ENCODE measurements at regions not wholly inside any gene's neighbourhood (a gene's known extent, or its start where the extent isn't known, plus 50 kb on each side); places are given as distances from the start of the nearest gene placed in this dataset.

DNA sequence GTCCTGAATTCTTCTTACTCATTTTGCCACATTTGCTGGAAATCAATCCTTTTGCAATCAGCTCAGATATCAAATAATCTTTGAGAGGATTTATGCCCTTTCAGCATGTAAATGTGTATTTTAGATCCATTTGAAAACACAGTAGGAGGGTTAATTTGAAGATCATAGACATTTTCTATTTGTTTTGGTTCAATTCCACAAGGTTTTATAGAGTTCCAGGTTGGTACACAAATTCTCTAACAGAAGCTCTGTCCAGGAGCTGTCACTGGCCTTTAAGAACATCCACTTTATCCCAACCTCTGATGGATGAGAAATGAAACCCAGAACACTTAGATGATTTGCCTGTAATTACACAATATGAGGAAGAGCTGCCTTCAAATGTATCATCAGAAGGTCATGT lies 157.3 kb upstream of the CHAC2 start:
- no peak overlapping the region for H4K12ac ChIP-seq (ENCODE audit: low read depth, low read length)
- no peak overlapping the region for H2AK5ac ChIP-seq (ENCODE audit: low read length)
- H4K91ac ChIP-seq (ENCODE audit: low read depth, low read length): no peak overlapping the region
- H3K14ac ChIP-seq (ENCODE audit: low read length): no peak overlapping the region
- no peak overlapping the region for H2AFZ ChIP-seq (ENCODE audit: insufficient read depth, low read length, poor library complexity)
- H2BK120ac ChIP-seq (ENCODE audit: insufficient read depth, low read length, poor library complexity): no peak overlapping the region
- H3K27ac ChIP-seq (ENCODE audit: low read depth, low read length): no peak overlapping the region
- H2BK5ac ChIP-seq (ENCODE audit: low read depth, low read length, poor library complexity): no peak overlapping the region
- no peaks in the 10 kb centered on the region for H3K4me1 ChIP-seq (ENCODE audit: control insufficient read depth in 1 of 2, insufficient read depth in 2 of 2, low read length in 2 of 2)
- H3K9me3 ChIP-seq (ENCODE audit: insufficient read depth, low read depth, low read length): no peaks in the 10 kb centered on the region
- H3K79me2 ChIP-seq (ENCODE audit: control insufficient read depth, insufficient read depth, low read length, poor library complexity): no peaks in the 10 kb centered on the region
- H4K8ac ChIP-seq (ENCODE audit: low read depth, low read length): no peak overlapping the region
- H3K4me2 ChIP-seq (ENCODE audit: low read length): no peak overlapping the region
- no peak overlapping the region for H3K4ac ChIP-seq (ENCODE audit: low read depth, low read length)
- DNase-seq: no peak
- no peak overlapping the region for H3K23ac ChIP-seq (ENCODE audit: low read length)
- H3K18ac ChIP-seq (ENCODE audit: low read length): no peak overlapping the region
- no peak overlapping the region for H3K9ac ChIP-seq (ENCODE audit: low read length)
- no peak overlapping the region for H2BK12ac ChIP-seq (ENCODE audit: low read length)
- no peaks in the 10 kb centered on the region for H3K79me1 ChIP-seq (ENCODE audit: low read length)
- H3K4me3 ChIP-seq (ENCODE audit: low read depth, low read length): no peak overlapping the region
- no peaks in the 10 kb centered on the region for H3K36me3 ChIP-seq (ENCODE audit: control insufficient read depth in 1 of 2, insufficient read depth in 2 of 2, low read length in 2 of 2)
- H3K27me3 ChIP-seq (ENCODE audit: insufficient read depth, low read length): no peaks in the 10 kb centered on the region

DNA sequence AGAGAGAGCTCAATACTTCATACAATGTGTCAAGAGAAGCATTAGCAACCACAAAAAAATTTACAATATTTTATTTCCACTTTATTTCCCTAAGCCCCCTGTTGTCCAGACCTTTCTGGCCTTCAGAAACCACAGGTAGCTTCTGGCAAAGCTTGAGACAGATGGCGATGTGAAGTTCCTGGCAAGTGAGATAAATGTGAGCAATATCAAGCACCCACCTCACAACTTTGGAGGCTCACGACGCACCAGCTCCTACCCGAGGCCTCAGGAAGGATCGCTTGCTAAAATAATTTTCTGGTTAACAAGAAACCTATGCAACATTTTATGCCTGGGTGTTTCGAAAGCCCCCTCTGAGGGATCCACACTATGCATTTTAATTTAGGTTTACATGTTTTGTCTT lies 158.1 kb upstream of the CHAC2 start:
- H2BK5ac ChIP-seq (ENCODE audit: low read depth, low read length, poor library complexity): no peak overlapping the region
- H4K8ac ChIP-seq (ENCODE audit: low read depth, low read length): no peak overlapping the region
- no peaks in the 10 kb centered on the region for H3K79me2 ChIP-seq (ENCODE audit: control insufficient read depth, insufficient read depth, low read length, poor library complexity)
- H3K9me3 ChIP-seq (ENCODE audit: insufficient read depth, low read depth, low read length): no peaks in the 10 kb centered on the region
- H4K91ac ChIP-seq (ENCODE audit: low read depth, low read length): no peak overlapping the region
- DNase-seq: no peak
- H3K79me1 ChIP-seq (ENCODE audit: low read length): no peaks in the 10 kb centered on the region
- no peak overlapping the region for H3K4me3 ChIP-seq (ENCODE audit: low read depth, low read length)
- no peak overlapping the region for H2BK120ac ChIP-seq (ENCODE audit: insufficient read depth, low read length, poor library complexity)
- no peaks in the 10 kb centered on the region for H3K36me3 ChIP-seq (ENCODE audit: control insufficient read depth in 1 of 2, insufficient read depth in 2 of 2, low read length in 2 of 2)
- no peak overlapping the region for H3K4ac ChIP-seq (ENCODE audit: low read depth, low read length)
- H2BK12ac ChIP-seq (ENCODE audit: low read length): no peak overlapping the region
- WGBS (ENCODE audit: extremely low coverage, insufficient coverage, insufficient read length): no CpG with 5 or more reads among the region's 6 CpGs
- no peak overlapping the region for H3K14ac ChIP-seq (ENCODE audit: low read length)
- no peaks in the 10 kb centered on the region for H3K27me3 ChIP-seq (ENCODE audit: insufficient read depth, low read length)
- no peak overlapping the region for H3K9ac ChIP-seq (ENCODE audit: low read length)
- no peak overlapping the region for H2AFZ ChIP-seq (ENCODE audit: insufficient read depth, low read length, poor library complexity)
- H3K18ac ChIP-seq (ENCODE audit: low read length): no peak overlapping the region
- H3K27ac ChIP-seq (ENCODE audit: low read depth, low read length): no peak overlapping the region
- H2AK5ac ChIP-seq (ENCODE audit: low read length): no peak overlapping the region
- H3K23ac ChIP-seq (ENCODE audit: low read length): no peak overlapping the region
- H4K12ac ChIP-seq (ENCODE audit: low read depth, low read length): no peak overlapping the region
- no peaks in the 10 kb centered on the region for H3K4me1 ChIP-seq (ENCODE audit: control insufficient read depth in 1 of 2, insufficient read depth in 2 of 2, low read length in 2 of 2)
- no peak overlapping the region for H3K4me2 ChIP-seq (ENCODE audit: low read length)

DNA sequence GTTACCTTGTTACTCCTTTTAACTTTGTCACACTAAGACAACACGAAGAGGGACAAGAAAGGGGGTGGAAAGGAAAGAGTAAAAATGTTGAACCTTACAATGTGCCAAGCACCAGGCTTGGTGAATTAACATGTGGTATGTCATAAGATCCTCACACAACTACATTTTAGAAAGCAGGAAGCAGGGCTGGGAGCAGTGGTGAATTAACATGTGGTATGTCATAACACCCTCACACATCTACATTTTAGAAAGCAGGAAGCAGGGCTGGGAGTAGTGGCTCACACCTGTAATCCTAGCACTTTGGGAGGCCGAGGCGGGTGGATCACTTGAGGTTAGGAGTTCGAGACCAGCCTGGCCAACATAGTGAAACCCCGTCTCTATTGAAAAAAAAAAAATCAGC lies 159.3 kb upstream of the CHAC2 start:
- no CpG with 5 or more reads among the region's 5 CpGs for WGBS (ENCODE audit: extremely low coverage, insufficient coverage, insufficient read length)

DNA sequence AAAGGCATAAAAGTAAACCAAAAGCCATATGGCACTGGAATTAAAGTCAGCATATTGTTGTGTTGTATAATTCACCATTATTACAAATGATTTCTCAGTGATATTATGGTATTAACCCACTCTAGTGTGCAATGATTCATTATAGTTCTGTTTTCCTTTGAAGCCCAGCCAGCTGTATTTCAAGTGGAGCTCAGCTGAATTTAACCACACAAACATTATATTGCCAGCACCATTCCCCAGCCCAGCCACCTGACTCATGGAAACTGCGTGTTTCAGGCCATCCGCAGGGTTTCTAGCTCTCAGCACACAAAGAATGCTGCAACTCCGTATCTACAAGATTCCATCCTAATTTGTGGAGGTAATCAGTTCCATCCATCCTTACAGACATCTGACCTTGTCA lies 166.8 kb upstream of the CHAC2 start:
- no peaks in the 10 kb centered on the region for H3K9me3 ChIP-seq (ENCODE audit: insufficient read depth, low read depth, low read length)
- no peak overlapping the region for H3K4ac ChIP-seq (ENCODE audit: low read depth, low read length)
- H3K4me2 ChIP-seq (ENCODE audit: low read length): no peak overlapping the region
- H3K14ac ChIP-seq (ENCODE audit: low read length): no peak overlapping the region
- H2BK120ac ChIP-seq (ENCODE audit: insufficient read depth, low read length, poor library complexity): no peak overlapping the region
- no peaks in the 10 kb centered on the region for H3K79me2 ChIP-seq (ENCODE audit: control insufficient read depth, insufficient read depth, low read length, poor library complexity)
- WGBS (ENCODE audit: extremely low coverage, insufficient coverage, insufficient read length): no CpG with 5 or more reads among the region's 3 CpGs
- no peaks in the 10 kb centered on the region for H3K36me3 ChIP-seq (ENCODE audit: control insufficient read depth in 1 of 2, insufficient read depth in 2 of 2, low read length in 2 of 2)
- no peaks in the 10 kb centered on the region for H3K79me1 ChIP-seq (ENCODE audit: low read length)
- no peak overlapping the region for H4K8ac ChIP-seq (ENCODE audit: low read depth, low read length)
- no peak overlapping the region for H3K18ac ChIP-seq (ENCODE audit: low read length)
- H2BK5ac ChIP-seq (ENCODE audit: low read depth, low read length, poor library complexity): no peak overlapping the region
- no peak overlapping the region for H2AK5ac ChIP-seq (ENCODE audit: low read length)
- H3K4me3 ChIP-seq (ENCODE audit: low read depth, low read length): no peak overlapping the region
- H3K4me1 ChIP-seq (ENCODE audit: control insufficient read depth in 1 of 2, insufficient read depth in 2 of 2, low read length in 2 of 2): no peaks in the 10 kb centered on the region
- no peak overlapping the region for H3K27ac ChIP-seq (ENCODE audit: low read depth, low read length)
- H3K27me3 ChIP-seq (ENCODE audit: insufficient read depth, low read length): no peaks in the 10 kb centered on the region
- H2BK12ac ChIP-seq (ENCODE audit: low read length): no peak overlapping the region
- no peak overlapping the region for H4K12ac ChIP-seq (ENCODE audit: low read depth, low read length)
- no peak overlapping the region for H3K23ac ChIP-seq (ENCODE audit: low read length)
- no peak overlapping the region for H3K9ac ChIP-seq (ENCODE audit: low read length)
- H2AFZ ChIP-seq (ENCODE audit: insufficient read depth, low read length, poor library complexity): no peak overlapping the region
- DNase-seq: no peak
- H4K91ac ChIP-seq (ENCODE audit: low read depth, low read length): no peak overlapping the region

More for the DNA sequence above, 159.3 kb upstream of the CHAC2 start:
- Histone ChIP-seq H4K12ac (ENCODE audit: low read depth, low read length) (no peak overlapping the region), H3K18ac (ENCODE audit: low read length) (no peak overlapping the region), H3K4me2 (ENCODE audit: low read length) (no peak overlapping the region), H3K23ac (ENCODE audit: low read length) (no peak overlapping the region), H3K4me3 (ENCODE audit: low read depth, low read length) (no peak overlapping the region), H3K27ac (ENCODE audit: low read depth, low read length) (no peak overlapping the region), H3K36me3 (ENCODE audit: control insufficient read depth in 1 of 2, insufficient read depth in 2 of 2, low read length in 2 of 2) (no peaks in the 10 kb centered on the region), H3K27me3 (ENCODE audit: insufficient read depth, low read length) (no peaks in the 10 kb centered on the region), H3K9me3 (ENCODE audit: insufficient read depth, low read depth, low read length) (no peaks in the 10 kb centered on the region), H2AFZ (ENCODE audit: insufficient read depth, low read length, poor library complexity) (no peak overlapping the region), H3K79me2 (ENCODE audit: control insufficient read depth, insufficient read depth, low read length, poor library complexity) (no peaks in the 10 kb centered on the region), H3K4ac (ENCODE audit: low read depth, low read length) (no peak overlapping the region), H2BK12ac (ENCODE audit: low read length) (no peak overlapping the region), H3K14ac (ENCODE audit: low read length) (no peak overlapping the region), H4K8ac (ENCODE audit: low read depth, low read length) (no peak overlapping the region), H2BK5ac (ENCODE audit: low read depth, low read length, poor library complexity) (no peak overlapping the region), H3K79me1 (ENCODE audit: low read length) (no peaks in the 10 kb centered on the region), H2BK120ac (ENCODE audit: insufficient read depth, low read length, poor library complexity) (no peak overlapping the region), H2AK5ac (ENCODE audit: low read length) (no peak overlapping the region), H3K9ac (ENCODE audit: low read length) (no peak overlapping the region), H4K91ac (ENCODE audit: low read depth, low read length) (no peak overlapping the region), H3K4me1 (ENCODE audit: control insufficient read depth in 1 of 2, insufficient read depth in 2 of 2, low read length in 2 of 2) (no peaks in the 10 kb centered on the region)
- DNase-seq: no peak

Measured in trophoblast cell (in vitro differentiated cells and primary cell).